SU-DHL-6 (cell line): ENCODE measurements at regions not wholly inside any gene's neighbourhood (a gene's known extent, or its start where the extent isn't known, plus 50 kb on each side); places are given as distances from the start of the nearest gene placed in this dataset.

ENCODE experiments used
- CTCF ChIP-seq: fragments of 200-600 bp; sonication (generic); IDR thresholded peaks from one replicate; pipeline ENCODE4 v1.5.1; 2017; ENCODE audit warnings: antibody characterized with exemption, mild to moderate bottlenecking, low read length, moderate library complexity; ENCODE audit not compliant: insufficient read depth, poor library complexity, severe bottlenecking
- EZH2phosphoT487 ChIP-seq: fragments of 200-600 bp; sonication (generic), shearing (Covaris generic); conservative IDR thresholded peaks from 2 replicates; pipeline ENCODE4 v1.6.1; 2018; ENCODE audit warnings: mild to moderate bottlenecking, antibody characterized with exemption, low read length, moderate library complexity, mixed read lengths

- no peak for TF ChIP-seq CTCF
- TF ChIP-seq EZH2phosphoT487 = no peak
These were observed 239.1 kb downstream of the C1D start for GRCh38 chr2:67823726-67824125.
